NCI-H526 (cell line): ENCODE measurements at regions not wholly inside any gene's neighbourhood (a gene's known extent, or its start where the extent isn't known, plus 50 kb on each side); places are given as distances from the start of the nearest gene placed in this dataset.
"Not testable (repeated sequence)": the region's sequence is repeated elsewhere in the genome, so short reads cannot be mapped to it uniquely, and the experiment has no call there.

Source experiments
- DNase-seq, 2 experiments: peaks; one replicate each; lab custom pipeline; 2025; lab: John Stamatoyannopoulos, UW

DNA sequence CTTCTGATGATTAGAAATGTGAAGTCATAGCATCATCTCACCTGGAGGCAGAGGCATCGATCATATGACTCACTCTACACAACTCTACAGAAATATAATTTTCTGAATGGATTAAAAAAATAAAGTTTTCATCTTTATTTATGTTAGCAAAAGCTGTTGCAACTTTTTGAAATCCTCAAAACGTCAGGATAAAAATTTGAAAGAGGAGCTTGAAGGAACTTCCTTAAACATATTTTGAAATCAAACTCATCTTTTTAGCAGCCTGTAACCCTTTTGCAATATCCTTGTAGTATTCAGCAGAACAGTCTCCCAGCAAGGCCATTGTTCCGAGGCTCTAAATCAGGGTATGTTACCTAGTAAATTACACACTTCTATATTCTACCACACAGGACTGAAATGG, 985.4 kb downstream of the PLOD2 start:
- DNase-seq, result no peak

DNA sequence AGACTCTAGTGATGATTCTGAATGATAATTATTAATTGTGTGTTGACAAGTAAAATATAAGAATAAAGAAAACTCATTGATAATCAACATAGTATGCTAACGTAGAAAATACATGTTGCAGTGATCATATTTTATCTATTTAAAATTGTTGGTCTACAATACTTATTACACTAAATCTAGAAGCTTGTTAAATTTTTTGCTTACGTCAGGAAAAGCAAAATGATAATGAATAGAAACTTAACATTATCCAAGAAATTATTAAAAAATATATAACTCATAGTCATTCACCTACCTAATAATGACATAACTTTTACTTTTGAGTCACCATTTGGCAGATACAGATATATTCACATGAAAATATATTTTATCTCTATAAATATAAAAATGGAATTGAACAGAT, 984.1 kb downstream of the PLOD2 start:
- DNase-seq, result no peak

DNA sequence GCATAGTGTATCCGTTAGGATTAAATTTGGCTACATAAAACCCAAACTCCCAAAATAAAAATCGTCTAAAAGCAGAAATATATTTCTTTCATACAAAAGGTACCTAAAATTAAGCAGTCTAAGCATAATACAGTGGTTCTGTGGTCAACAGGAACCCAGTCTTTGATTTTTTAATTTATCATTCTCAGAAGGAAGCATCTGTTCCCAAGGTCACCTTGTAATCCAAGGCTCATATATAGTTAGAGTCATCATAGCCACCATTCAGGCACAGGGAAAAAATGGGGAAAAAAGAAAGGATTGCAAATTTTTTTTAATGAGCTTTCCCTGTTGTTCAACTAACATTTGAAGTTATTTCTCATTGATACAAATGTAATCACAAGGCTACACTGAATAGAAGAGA, 983.2 kb downstream of the PLOD2 start:
- no peak for DNase-seq

DNA sequence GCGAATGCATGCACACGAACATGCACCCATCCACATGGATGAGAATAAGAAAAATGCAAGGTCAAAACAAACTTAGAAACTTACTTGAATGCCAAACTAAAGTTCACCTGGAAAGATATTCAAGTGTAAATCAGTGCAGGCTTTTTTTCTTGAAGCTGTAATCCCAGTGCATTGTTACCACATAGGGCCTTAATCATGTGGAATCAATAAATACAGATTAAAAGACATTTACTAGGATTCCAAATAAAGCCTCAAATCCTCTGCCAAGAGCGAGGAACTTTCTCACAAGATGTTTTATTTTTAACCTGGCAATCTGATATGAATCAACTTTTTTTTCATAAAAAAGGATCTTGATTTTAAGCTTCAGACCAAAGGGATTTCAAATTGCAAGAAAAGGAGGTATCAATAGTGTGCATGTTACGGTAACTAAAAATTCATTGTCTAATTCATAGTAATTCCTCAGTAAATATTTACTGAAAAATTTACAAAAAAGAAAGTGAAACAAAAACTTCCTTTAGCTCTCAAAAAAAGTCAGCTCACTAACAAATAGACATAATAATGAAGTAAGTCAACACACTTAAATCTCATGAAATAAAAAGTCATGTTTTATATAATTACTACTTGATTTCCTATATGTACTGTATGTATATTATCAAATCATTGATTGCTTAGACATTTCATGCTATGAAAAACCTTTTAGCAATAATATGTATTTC, 978.6 kb downstream of the PLOD2 start:
- DNase-seq, result no peak

DNA sequence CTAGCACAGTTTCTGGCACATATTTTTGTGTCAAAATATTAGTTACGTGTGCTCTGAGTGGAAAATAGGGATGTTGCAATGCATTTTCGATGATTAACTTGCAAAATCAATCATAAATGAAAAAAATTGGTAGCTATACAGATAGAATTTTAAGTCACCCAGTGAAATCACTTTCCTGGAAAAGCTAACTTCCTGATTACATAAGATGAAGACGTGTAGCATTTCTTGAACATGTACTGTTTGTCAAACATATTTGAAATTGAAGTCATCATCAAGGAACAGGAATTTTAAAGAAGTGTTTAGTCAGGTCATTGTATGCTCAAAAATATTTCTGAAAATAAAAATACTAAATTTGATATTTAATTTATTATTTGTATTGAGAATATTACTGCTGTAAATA, 977.7 kb downstream of the PLOD2 start:
- DNase-seq, result no peak

DNA sequence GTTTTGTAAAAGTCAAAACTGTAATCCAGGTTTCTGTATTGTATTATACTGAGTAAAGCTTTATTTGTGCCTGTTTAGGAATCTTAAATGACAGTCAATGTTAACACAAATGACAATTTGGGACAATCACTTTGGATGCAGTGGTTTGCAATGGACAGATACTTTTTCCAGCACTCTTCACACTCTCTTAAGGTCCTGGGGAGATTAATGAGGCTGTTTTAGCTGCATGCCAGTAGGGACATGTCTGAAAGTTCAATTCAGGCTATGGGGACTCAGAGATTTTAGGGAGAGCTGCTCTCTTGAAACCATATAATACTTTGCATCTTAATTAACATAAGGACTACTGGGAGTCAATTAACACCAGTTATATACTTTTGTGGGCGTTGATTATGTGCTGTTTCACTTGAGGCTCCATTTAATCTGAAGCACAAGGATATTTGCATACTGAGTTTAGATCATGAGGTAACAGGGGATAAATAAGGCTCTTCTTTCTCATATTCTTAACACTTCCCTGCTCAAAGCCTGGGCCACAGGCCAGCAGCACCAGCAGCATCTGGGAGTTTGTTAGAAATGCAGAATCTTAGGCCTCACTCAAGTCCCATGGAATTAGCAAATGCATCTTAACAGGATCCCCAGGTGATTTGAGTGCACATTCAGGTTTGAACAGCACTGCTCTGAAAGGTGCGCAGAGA, 972.8 kb downstream of the PLOD2 start:
- peak; percentile 27 to 36 for DNase-seq

DNA sequence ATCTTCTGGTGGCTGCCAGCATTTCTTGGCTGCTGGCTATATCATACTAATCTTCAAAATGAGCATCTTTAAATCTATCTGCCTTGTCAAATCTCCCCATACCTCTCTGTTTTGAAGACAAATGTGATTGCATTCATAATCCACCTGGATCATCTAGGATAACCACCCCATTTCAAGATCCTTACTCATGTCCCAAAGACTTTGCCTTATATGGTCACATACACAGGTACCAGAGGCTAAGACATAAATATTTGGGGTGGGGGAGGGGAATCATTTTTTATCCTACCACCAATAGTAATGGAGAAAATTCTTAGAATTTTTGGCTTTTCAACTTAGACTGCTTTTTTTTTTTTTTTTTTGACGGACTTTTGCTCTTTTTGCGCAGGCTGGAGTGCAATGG, 970.8 kb downstream of the PLOD2 start:
- no peak for DNase-seq

DNA sequence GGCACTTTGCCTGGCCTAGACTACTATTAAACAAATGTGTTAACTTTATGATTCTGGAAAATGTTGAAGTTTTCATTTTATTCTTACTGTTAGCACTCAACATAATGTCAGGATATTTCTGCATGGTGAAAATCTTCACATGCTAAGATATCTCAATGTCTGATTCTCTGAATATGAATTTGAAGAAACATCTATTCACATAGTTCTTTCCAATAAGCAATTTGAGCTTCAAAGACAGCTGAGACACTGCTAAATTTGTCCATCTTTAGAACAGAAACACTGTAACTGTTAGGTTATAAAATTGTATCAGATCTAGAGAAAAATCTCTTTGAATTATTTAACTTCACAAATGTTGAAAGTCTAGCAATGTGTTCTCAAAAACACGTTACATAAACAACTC, 970.2 kb downstream of the PLOD2 start:
- DNase-seq, result no peak

DNA sequence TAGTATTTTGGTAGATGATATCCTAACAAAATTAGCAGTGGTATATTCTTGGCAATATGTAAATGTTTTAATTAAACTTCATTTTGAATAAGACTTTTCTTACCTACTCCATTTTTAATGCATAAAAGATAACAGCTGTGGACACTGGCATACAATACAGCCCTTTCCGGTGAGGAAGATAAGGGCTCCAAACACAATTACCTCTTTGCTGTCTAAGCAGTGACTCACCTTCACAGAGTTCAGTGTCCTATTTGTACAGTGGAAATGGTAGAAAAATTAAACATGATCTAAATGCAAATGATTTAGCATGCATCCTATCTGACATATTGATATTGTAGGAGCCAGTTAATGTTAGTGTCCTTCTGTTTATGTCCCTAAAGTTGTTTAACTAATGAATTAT, 969.4 kb downstream of the PLOD2 start:
- no peak for DNase-seq

DNA sequence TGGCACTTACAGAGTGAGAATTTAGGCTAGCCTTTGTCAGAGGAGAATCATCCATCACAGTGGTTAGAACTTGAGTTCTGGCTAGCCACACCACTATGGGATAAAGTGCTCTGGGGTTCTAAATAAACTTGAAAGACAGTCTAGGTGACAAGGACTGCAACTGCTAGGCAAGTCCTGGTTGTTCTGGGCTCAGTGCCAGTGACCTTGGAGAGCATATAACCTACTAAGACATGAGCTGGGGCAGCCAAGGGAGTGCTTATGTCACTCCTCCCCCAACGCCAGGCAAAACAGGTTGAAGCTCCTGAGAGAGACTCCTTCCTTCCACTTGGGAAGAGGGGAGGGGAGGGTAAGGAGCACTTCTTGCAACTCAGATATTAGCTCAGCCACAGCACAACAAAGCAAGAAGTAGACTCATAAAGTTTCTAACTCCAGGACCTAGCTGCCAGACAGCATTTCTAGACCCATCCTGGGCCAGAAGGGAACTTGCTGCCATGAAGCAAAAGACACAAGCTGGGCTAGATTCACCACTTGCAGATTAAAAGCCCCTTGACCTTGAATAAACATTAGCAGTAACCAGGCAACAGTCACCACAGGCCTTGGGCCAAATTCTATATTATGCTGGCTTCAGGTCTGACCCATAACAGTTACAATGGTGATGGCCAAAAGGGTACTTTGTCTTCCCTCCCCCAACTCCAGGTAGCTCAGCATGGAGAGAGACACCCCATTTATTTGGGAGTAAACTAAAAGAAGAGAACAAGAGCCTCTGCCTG, 963.7 kb downstream of the PLOD2 start:
- DNase-seq, result no peak

DNA sequence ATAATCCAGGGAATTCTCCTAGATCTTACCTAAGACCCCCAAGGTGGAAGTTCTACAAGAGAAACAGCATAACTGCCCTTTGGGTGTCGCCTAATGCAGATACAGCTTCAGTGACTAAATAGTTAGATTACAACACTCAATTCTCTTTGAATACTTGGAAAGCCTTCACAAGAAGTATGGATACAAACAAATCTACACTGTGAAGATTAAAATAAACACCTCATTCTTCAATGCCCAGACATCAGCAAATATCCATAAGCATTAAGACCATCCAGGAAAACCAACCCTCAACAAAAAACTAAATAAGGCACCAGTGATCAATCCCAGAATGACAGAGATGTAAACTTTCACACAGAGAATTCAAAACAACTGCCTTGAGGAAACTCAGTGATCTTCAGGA, 963.2 kb downstream of the PLOD2 start:
- no peak for DNase-seq

DNA sequence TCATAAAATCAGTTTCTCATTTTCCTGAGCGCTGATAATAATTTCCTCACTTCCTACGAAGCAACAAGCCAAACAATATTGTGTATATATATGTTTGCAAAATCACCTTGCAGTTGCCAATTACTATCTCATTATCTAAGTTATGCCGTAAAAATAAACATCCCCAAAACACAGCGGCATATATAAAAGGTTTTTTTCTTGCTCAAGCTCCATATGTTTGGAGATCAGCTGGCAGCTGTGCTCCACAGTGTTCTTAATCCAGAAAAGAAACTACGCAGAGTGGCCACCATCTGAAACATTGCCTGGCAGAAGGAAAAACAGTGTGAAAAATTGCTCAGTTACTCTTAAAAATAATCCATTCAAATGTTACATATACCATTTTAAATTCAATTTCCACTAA, 951.4 kb downstream of the PLOD2 start:
- DNase-seq, result no peak

DNA sequence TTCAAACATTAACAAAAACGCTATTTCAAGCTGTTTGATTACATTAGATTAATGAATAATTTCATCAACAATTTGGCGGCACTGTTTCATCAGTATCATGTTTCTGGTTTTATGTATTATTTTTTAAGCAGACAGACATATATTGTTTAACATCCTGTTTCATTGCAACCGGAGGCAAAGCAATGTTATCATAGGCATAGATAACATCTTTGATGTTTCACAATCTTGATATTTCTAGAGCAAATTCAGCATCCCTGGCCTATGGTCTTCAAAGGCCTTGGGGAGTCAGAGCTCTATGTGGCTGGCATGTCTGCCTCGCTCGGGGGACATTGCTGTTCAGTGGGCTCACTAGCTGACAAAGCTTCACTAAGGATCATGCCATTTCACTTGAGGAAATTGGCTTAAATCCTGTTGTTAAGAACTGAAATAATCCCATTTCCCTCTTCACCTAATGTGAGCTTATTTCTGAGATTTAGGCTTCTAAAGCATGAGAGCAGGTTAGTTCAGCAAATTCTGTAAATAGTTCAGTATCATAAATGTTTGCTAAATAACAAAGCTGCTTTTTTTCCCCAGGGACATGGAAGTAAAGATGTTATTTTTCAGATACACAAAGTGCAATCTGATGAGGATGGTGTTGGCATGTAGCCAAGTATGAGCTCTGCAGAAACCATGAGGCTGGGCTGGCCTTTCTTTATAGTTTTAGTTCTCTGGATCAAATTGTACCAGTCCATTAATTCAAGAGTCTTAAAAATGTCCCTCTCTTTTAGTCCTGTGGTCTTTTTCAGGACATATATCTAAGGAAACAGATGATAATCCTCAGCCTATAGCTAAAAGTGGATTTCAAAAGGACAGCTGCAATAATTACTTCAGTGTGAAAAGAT, 941.4 kb downstream of the PLOD2 start:
- DNase-seq, result no peak

DNA sequence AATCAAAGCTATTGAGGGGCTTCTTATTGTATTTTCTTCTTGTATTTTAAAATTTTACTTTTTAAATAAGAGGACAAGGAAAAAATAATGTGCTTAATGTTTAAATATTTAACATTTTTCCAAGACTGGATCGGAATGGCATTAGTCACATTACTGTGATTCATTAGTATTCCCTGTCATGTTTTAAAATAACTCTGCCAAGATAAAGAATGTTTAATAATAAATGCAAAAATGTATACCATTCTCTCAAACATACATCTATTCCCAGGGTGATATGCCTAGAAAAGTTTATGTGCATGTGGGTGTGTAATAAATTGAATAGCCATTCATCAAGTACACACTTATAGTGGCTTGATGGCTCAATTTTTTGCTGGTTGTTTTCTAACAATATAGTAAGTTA, 936.1 kb downstream of the PLOD2 start:
- DNase-seq, result no peak

DNA sequence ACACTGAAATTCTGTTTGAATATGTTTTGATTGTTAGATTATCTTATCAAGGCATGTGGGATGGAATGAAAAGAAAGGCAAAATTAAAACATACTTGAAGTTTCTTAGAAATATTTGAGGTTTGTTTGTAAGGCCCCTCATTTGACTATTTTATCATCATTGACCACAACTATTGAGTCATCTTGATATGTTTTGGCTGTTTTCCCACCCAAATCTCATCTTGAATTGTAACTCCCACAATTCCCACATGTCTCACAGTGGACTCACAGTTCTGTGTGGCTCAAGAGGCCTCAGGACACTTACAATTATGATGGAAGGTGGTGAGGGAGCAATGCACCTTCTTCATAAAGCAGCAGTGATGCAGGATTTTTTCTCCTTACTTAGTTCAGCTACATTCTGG, 917.1 kb downstream of the PLOD2 start:
- DNase-seq, result no peak

DNA sequence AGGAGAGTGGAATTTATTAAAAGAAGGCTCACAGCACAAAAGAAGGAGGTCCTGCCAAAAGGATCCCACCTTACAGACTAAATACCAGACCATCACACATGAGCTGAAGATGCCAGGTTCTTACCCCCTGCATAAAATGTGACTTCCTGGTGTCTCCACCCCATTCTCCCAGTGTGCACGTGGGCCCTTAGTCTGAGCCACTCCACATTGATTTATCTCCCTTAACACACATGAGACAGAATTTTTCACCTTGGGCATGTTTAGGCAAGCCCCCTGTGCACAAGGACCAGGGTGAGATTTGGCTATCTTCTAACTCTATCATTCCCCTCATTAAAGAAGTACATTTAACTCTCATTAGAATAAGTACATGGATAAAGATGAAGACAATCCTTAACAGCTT, 916.7 kb downstream of the PLOD2 start:
- no peak for DNase-seq

DNA sequence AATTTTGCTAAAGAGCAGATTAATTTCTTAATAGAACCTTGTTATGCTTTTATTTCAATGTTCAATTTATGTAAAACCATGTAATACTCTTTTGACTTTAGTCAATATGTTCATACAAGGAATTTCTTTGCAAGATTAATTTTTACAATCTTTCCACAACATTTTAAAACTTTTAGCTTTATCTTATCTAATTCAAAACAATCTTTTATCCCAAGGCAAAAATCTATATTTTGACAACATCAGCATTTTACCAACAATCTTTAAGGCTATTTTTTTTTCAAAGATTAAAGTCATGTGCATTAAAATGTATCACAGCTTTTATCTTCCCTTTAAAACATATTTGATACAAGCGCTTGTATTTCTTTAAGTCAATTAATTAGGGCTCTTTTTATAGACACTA, 914.7 kb downstream of the PLOD2 start:
- DNase-seq, result no peak

DNA sequence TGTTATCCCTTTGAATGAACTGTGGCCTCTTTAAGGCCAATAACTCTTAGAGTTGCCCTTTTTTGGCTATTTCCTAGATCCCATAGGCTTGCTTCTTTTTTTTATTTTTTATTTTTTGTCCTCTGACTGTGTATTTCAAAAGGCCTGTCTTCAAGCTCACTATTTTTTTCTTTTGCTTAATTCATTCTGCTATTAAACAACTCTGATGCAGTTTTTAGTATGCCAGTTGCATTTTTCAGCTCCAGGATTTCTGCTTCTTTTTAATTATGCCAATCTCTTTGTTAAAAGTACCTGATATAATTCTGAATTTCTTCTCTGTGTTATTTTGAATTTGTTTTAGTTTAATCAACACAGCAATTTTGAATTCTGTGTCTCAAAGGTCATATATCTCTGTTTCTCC, 912.1 kb downstream of the PLOD2 start:
- no peak for DNase-seq

DNA sequence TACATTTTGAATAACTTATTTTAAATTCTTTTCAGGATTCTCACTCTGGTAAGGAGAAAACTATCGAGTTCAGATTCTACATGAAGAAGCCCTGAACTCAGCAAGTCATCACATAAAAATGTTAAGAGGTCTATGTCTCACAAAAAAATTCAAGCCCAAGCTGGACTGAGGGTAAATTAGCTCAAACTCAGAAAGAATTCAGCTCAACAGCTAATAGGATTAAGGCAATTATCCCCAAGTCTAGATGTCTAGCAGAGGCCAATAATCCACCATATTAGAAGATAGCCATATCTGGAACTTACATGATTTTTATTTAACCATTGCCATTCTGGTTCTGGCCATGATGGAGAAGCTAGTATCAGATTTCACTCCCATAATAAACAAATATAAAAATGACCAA, 909.7 kb downstream of the PLOD2 start:
- no peak for DNase-seq

DNA sequence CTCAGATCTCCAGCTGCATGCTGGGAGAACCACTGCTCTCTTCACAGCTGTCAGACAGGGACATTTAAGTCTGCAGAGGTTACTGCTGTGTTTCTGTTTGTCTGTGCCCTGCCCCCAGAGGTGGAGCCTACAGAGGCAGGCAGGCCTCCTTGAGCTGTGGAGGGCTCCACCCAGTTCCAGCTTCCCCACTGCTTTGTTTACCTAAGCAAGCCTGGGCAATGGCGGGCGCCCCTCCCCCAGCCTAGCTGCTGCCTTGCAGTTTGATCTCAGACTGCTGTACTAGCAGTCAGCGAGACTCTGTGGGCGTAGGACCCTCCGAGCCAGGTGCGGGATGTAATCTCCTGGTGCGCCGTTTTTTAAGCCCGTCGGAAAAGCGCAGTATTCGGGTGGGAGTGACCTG, 903.0 kb downstream of the PLOD2 start:
- DNase-seq, result peak in 1 of 2 experiments; percentile 38

DNA sequence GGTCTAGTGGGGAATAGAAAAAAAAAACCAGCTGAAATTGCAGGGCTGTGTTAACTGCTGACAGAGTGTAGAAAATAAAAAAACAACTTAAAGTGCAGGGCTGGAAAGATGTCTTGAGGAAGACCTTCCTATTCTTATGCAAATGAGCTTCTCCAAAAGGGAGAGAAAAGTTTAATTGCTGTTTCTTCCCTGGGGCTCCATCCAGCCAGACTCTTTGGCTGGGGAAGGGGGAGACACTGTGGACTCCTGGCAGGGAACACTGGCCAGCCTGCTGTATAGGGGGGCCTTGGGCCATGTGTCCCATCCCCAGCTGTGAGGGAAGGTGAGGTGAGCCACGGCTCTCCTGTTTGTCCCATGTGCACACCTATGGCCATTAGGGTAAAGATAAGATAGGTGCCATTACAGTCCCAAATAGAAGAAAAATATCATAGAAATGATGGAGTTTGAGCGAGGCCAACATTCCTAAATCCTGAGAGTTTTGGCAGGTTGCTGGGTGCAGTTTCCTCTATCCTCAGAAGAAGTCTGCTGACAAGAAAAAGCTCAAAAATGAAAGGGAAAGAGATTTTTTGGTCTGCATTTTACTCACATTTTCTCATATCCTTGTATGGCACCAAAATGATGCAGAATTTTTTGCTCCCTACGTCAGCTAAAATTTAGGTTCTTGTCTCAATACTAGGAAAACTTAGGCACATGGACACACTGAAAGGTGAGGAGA, 901.7 kb downstream of the PLOD2 start:
- no peak for DNase-seq

DNA sequence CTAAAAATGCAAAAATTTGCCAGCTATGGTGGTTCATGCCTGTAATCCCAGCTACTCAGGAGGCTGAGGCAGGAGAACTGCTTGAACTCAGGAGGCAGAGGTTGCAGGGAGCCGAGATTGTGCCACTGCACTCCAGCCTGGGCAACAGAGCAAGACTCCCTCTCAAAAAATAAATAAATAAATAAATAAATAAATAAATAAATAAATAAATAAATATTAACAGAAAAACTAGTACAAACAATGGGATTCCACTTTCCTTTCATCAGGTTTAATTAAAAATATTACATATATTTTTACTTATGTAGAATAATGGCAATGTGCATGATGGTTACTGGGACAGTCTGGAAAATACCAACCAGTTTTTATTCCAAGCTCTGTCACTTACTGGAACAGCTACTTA, 897.5 kb downstream of the PLOD2 start:
- DNase-seq, result not testable (repeated sequence)
